Activated CD4-positive, alpha-beta T cell treated with anti-CD3 and anti-CD28 coated beads, Interleukin-2, amount 50 U/mL, for 16 hours (primary cell): ENCODE measurements at regions not wholly inside any gene's neighbourhood (a gene's known extent, or its start where the extent isn't known, plus 50 kb on each side); places are given as distances from the start of the nearest gene placed in this dataset.

Source experiments
- DNase-seq: peaks from one replicate; pipeline ENCODE4 v3.0.0-alpha.2; 2020

- no peak for DNase-seq
These were observed 477.4 kb downstream of the RSL24D1 start for GRCh38 chr15:54719325-54719724.

GRCh38 chr15:54707805-54708752, 488.7 kb downstream of the RSL24D1 start:
- no peak for DNase-seq

- no peak for DNase-seq
These were observed 509.1 kb downstream of the RSL24D1 start for GRCh38 chr15:54687628-54688027.
